Epithelial cell of esophagus (primary cell): ENCODE measurements at regions not wholly inside any gene's neighbourhood (a gene's known extent, or its start where the extent isn't known, plus 50 kb on each side); places are given as distances from the start of the nearest gene placed in this dataset.

ENCODE experiments used
- DNase-seq: peaks from one replicate; pipeline ENCODE4 v3.0.0; 2010; ENCODE audit warnings: low read depth
- H3K4me3 ChIP-seq: 2 replicates; pipeline ENCODE4 v1.5.1; 2011; ENCODE audit warnings: mild to moderate bottlenecking, low read length, control low read depth
- CTCF ChIP-seq: IDR thresholded peaks from 2 replicates; pipeline ENCODE4 v1.5.1; 2011; ENCODE audit warnings: low read depth, mild to moderate bottlenecking, low read length, control low read depth, inconsistent platforms; ENCODE audit not compliant: insufficient read depth; ENCODE audit errors: missing control alignments

DNA sequence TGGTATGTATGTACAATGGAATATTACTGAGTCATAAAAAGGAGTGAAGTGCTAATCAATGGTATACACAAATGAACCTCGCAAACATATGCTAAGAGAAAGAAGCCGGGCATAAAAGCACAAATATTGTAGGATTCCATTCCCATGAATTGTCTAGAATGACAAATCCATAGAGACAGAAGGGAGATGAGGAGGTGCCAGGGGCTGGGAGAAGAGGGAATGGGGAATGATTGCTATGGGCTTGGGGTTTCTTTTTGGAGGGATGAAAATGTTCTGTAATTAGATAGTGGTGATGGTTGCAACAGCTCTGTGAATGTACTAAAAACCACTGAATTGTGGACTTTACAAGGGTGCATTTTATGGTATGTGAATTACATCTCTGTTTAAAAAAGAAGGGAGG lies 73.5 kb downstream of the GLI2 start:
- no peak overlapping the region for H3K4me3 ChIP-seq
- TF ChIP-seq CTCF, result no peak
- DNase-seq, result no peak

DNA sequence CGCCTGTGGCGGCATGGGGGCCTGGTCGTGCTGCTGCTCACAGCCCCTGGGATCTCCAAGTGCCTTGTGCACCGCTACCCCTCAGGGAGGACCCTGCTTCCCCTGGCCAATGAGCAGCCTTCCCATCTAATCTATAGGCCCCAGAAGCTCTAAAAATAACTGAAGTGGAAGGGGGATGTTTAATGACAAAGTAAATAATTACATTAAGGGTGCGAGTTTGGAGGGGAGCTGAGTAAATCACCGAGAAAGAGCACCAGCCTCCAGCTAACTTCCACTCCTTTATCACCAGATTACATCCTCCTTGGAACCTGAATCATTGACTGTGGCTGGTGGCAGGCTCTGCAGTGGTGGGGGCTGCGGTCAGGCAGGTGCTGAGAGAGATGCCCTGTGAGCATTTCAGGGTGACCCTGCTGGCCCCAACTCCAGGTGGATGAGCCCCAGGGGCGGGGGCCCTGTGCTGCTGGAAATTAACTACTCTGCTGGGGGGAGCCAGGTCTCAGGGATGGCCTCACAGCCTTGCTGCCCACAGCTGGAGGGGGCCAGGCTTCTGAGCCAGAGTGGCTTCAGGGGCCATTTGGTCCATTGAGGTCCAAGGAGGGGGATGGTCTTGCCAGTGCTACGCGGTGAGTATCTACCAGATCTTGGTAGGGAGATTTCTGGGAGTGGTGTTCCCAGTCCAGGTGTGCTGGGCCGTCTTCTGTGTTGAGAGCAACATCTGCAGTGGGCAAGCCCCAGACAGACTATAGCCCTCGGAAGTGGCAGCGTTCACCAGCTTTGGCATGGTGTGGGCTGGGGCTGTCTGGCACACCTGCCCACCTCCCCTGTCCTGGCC lies 74.2 kb downstream of the GLI2 start:
- no peak for DNase-seq
- H3K4me3 ChIP-seq, result no peak overlapping the region
- TF ChIP-seq CTCF, result no peak

DNA sequence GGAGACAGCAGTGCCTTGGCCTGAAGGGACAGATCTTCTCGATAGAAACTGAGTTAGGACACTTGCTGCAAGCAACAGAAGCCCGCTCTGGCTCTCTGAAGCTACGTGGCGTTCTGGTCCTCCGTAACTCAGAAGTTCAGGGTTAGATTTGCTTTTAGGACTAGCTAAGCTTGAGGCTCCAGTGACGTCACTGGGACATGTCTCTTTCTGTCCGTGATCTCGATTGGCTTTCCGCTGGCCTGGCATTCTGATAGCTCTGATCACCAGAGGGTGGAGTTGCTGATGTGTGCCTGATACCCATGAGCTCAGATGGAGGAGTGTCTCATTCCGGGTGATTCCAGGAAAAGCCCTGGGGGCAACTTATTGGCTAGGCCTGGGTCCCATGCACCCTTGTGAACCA lies 75.0 kb downstream of the GLI2 start:
- DNase-seq, result no peak
- H3K4me3 ChIP-seq, result no peak overlapping the region
- TF ChIP-seq CTCF, result no peak

GRCh38 chr2:120812866-120813265 lies 77.2 kb downstream of the GLI2 start:
- DNase-seq, result no peak
- H3K4me3 ChIP-seq, result no peak overlapping the region
- TF ChIP-seq CTCF, result no peak

GRCh38 chr2:120814352-120814751 lies 78.7 kb downstream of the GLI2 start:
- DNase-seq, result no peak
- TF ChIP-seq CTCF, result no peak
- H3K4me3 ChIP-seq, result no peak overlapping the region

DNA sequence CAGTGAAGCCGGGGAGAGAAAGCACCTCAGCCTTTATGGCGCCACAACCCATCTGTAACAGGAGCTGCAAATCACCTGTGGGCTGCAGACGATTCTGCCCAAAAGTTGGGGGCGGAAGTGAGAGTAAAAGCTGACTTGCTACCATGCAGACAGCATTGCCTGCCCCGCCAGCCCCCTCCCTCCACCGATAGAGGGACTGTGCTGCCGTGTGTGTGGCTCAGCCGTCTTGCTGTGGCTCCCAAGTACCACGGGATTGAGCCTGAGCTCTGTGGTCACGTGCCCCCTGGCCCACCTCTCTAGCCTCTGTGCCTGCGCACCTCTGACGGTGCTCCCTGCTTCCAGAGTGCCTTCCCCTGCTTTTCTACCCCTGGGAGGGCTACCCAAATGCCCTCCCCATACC lies 79.6 kb downstream of the GLI2 start:
- no peak for DNase-seq
- TF ChIP-seq CTCF, result no peak
- no peak overlapping the region for H3K4me3 ChIP-seq
